ENCODE measurements at regions not wholly inside any gene's neighbourhood (a gene's known extent, or its start where the extent isn't known, plus 50 kb on each side); places are given as distances from the start of the nearest gene placed in this dataset.
A peak's percentile ranks its signal among the peaks of the same experiment; 100 is the strongest.

GRCh38 chr2:120441744-120442471 lies 96.0 kb downstream of the INHBB start:
- DNase-seq: peak; percentile 77

- no peak for DNase-seq
Observed at GRCh38 chr2:120442541-120442922, 96.6 kb downstream of the INHBB start.

GRCh38 chr2:120442923-120443571 lies 97.1 kb downstream of the INHBB start:
- no peak for DNase-seq

GRCh38 chr2:120443946-120444345 lies 98.0 kb downstream of the INHBB start:
- no peak for DNase-seq

- no peak for DNase-seq
Observed at GRCh38 chr2:120444691-120445240, 98.8 kb downstream of the INHBB start.

GRCh38 chr2:120445449-120446143 lies 99.7 kb downstream of the INHBB start:
- DNase-seq: no peak

GRCh38 chr2:120446236-120447126 lies 100.5 kb downstream of the INHBB start:
- DNase-seq: no peak

- DNase-seq: no peak
Observed at GRCh38 chr2:120447127-120447785, 101.3 kb downstream of the INHBB start.

- DNase-seq: no peak
Observed at GRCh38 chr2:120448436-120448835, 102.5 kb downstream of the INHBB start.

- peak; percentile 17 for DNase-seq
Observed at GRCh38 chr2:120448961-120449810, 103.2 kb downstream of the INHBB start.

- DNase-seq: no peak
Observed at GRCh38 chr2:120450196-120450820, 104.4 kb downstream of the INHBB start.

- DNase-seq: no peak
Observed at GRCh38 chr2:120451334-120451733, 105.4 kb downstream of the INHBB start.

GRCh38 chr2:120452131-120452530 lies 106.2 kb downstream of the INHBB start:
- DNase-seq: no peak

- no peak for DNase-seq
Observed at GRCh38 chr2:120452945-120453634, 107.2 kb downstream of the INHBB start.

GRCh38 chr2:120453635-120453998 lies 107.7 kb downstream of the INHBB start:
- no peak for DNase-seq

- DNase-seq: no peak
Observed at GRCh38 chr2:120454654-120455385, 108.9 kb downstream of the INHBB start.

- DNase-seq: no peak
Observed at GRCh38 chr2:120455390-120455789, 109.5 kb downstream of the INHBB start.

GRCh38 chr2:120456867-120457266 lies 110.9 kb downstream of the INHBB start:
- DNase-seq: no peak

GRCh38 chr2:120460511-120460910 lies 114.6 kb downstream of the INHBB start:
- DNase-seq: no peak
